ENCODE measurements at regions not wholly inside any gene's neighbourhood (a gene's known extent, or its start where the extent isn't known, plus 50 kb on each side); places are given as distances from the start of the nearest gene placed in this dataset.

GRCh38 chr14:87600240-87600639 lies 392.7 kb downstream of the GALC start:
- TF ChIP-seq CTCF (IDR thresholded peaks at IDR 0.05; ENCODE audit: low read depth, low read length, poor library complexity, severe bottlenecking): no peak
- no peak for TF ChIP-seq EZH2phosphoT487 (IDR thresholded peaks at IDR 0.05; ENCODE audit: borderline replicate concordance, low read length)
